ENCODE measurements at regions not wholly inside any gene's neighbourhood (a gene's known extent, or its start where the extent isn't known, plus 50 kb on each side); places are given as distances from the start of the nearest gene placed in this dataset.

- H3K36me3 ChIP-seq, result no peaks in the 10 kb centered on the region
- no peaks in the 10 kb centered on the region for H3K27me3 ChIP-seq
- intact Hi-C loops (cut with DNase I; ENCODE audit: low total_unique reads), result no loop called here
- H3K9me3 ChIP-seq, result no peaks in the 10 kb centered on the region
- no peak overlapping the region for H3K4me3 ChIP-seq
- no peaks in the 10 kb centered on the region for H3K4me1 ChIP-seq
- H3K27ac ChIP-seq, result no peak overlapping the region
- no peak for DNase-seq
- TF ChIP-seq CTCF (IDR thresholded peaks at IDR 0.05) (no peak), POLR2A (IDR thresholded peaks at IDR 0.05) (no peak)
Observed at GRCh38 chr15:46934851-46935250, 782.5 kb upstream of the SEMA6D start.

- no peaks in the 10 kb centered on the region for H3K9me3 ChIP-seq
- DNase-seq, result no peak
- H3K4me1 ChIP-seq, result no peaks in the 10 kb centered on the region
- H3K4me3 ChIP-seq, result no peak overlapping the region
- H3K27ac ChIP-seq, result no peak overlapping the region
- no peaks in the 10 kb centered on the region for H3K36me3 ChIP-seq
- intact Hi-C loops (cut with DNase I; ENCODE audit: low total_unique reads), result no loop called here
- TF ChIP-seq POLR2A (IDR thresholded peaks at IDR 0.05) (no peak), CTCF (IDR thresholded peaks at IDR 0.05) (no peak)
- H3K27me3 ChIP-seq, result no peaks in the 10 kb centered on the region
Observed at GRCh38 chr15:46938169-46938568, 779.1 kb upstream of the SEMA6D start.

GRCh38 chr15:46941241-46941640 lies 776.1 kb upstream of the SEMA6D start:
- Histone ChIP-seq H3K4me1 (no peaks in the 10 kb centered on the region), H3K4me3 (no peak overlapping the region), H3K36me3 (no peaks in the 10 kb centered on the region), H3K9me3 (no peaks in the 10 kb centered on the region), H3K27ac (no peak overlapping the region), H3K27me3 (no peaks in the 10 kb centered on the region)
- intact Hi-C loops (cut with DNase I; ENCODE audit: low total_unique reads), result no loop called here
- no peak for DNase-seq
- TF ChIP-seq POLR2A (IDR thresholded peaks at IDR 0.05) (no peak), CTCF (IDR thresholded peaks at IDR 0.05) (no peak)

GRCh38 chr15:46946953-46947352 lies 770.4 kb upstream of the SEMA6D start:
- Histone ChIP-seq H3K4me3 (no peak overlapping the region), H3K27ac (no peak overlapping the region), H3K36me3 (no peaks in the 10 kb centered on the region), H3K27me3 (no peaks in the 10 kb centered on the region), H3K4me1 (no peaks in the 10 kb centered on the region), H3K9me3 (peaks cover 0 to 4% of the 10 kb centered on the region in 2 donors)
- DNase-seq, result no peak
- intact Hi-C loops (cut with DNase I; ENCODE audit: low total_unique reads), result no loop called here
- TF ChIP-seq CTCF (IDR thresholded peaks at IDR 0.05) (no peak), POLR2A (IDR thresholded peaks at IDR 0.05) (no peak)

DNA sequence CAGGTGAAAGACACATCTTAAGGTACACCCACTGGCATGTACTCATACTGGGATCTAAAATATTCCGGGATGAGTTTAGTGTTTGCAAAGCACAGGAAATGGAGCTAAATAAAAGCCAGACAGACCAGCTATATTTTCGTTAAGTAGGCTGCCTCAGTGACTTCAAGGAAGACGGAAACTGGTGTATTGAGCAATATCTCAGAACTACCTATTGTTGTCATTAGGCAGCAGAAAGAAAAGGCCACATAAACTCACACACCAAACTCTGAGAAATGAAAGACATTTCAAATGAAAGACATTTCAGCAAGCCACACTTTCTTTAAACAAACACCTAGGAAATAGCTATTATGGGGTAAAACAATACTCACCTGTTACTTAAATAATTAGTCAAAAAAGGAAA lies 761.7 kb upstream of the SEMA6D start:
- Histone ChIP-seq H3K36me3 (no peaks in the 10 kb centered on the region), H3K4me1 (no peaks in the 10 kb centered on the region), H3K27me3 (no peaks in the 10 kb centered on the region), H3K4me3 (no peak overlapping the region), H3K9me3 (no peaks in the 10 kb centered on the region), H3K27ac (no peak overlapping the region)
- DNase-seq, result no peak
- intact Hi-C loops (cut with DNase I; ENCODE audit: low total_unique reads), result no loop called here
- no peak for TF ChIP-seq POLR2A (IDR thresholded peaks at IDR 0.05)
- no peak for TF ChIP-seq CTCF (IDR thresholded peaks at IDR 0.05)

Data from uterus (tissue), 3 donors.